OCI-LY1 (cell line): ENCODE measurements at regions not wholly inside any gene's neighbourhood (a gene's known extent, or its start where the extent isn't known, plus 50 kb on each side); places are given as distances from the start of the nearest gene placed in this dataset.

Experiments used
- H2AFZ ChIP-seq: fragments of 200-600 bp; sonication (generic), shearing (Covaris generic); 2 replicates; pipeline ENCODE4 v1.6.0; 2014; ENCODE audit warnings: antibody characterized with exemption, mild to moderate bottlenecking, low read length
- H3F3A ChIP-seq: fragments of 200-600 bp; sonication (generic), shearing (Covaris generic); 2 replicates; pipeline ENCODE4 v1.6.0; 2014; ENCODE audit warnings: mild to moderate bottlenecking, antibody characterized with exemption, low read length, moderate library complexity; ENCODE audit not compliant: insufficient read depth
- H3K27ac ChIP-seq: fragments of 200-600 bp; sonication (generic); 2 replicates; pipeline ENCODE4 v1.5.1; 2014; ENCODE audit warnings: low read length, mixed run types, mild to moderate bottlenecking, low read depth; ENCODE audit not compliant: poor library complexity, severe bottlenecking
- H3K27me3 ChIP-seq: fragments of 200-600 bp; sonication (generic); 2 replicates; pipeline ENCODE4 v1.6.0; 2014; ENCODE audit warnings: antibody characterized with exemption, mild to moderate bottlenecking, low read length, moderate library complexity; ENCODE audit not compliant: insufficient read depth
- H3K36me3 ChIP-seq: fragments of 200-600 bp; sonication (generic); 2 replicates; pipeline ENCODE4 v1.6.1; 2014; ENCODE audit warnings: mild to moderate bottlenecking, antibody characterized with exemption, low read length, moderate library complexity, mixed read lengths; ENCODE audit not compliant: insufficient read depth
- H3K4me1 ChIP-seq: fragments of 200-600 bp; sonication (generic); 2 replicates; pipeline ENCODE4 v1.5.1; 2014; ENCODE audit warnings: mild to moderate bottlenecking, low read length, moderate library complexity; ENCODE audit not compliant: insufficient read depth, severe bottlenecking
- H3K4me2 ChIP-seq: fragments of 200-600 bp; sonication (generic), shearing (Covaris generic); 2 replicates; pipeline ENCODE4 v1.6.1; 2014; ENCODE audit warnings: low read length
- H3K4me3 ChIP-seq: fragments of 200-600 bp; sonication (generic); 2 replicates; pipeline ENCODE4 v1.5.1; 2014; ENCODE audit warnings: low read length, low read depth, mild to moderate bottlenecking, mixed read lengths; ENCODE audit not compliant: poor library complexity, severe bottlenecking
- H3K79me2 ChIP-seq: fragments of 200-600 bp; shearing (Covaris generic); 2 replicates; pipeline ENCODE4 v1.6.1; 2016; ENCODE audit warnings: mixed run types, low read length, mixed read lengths; ENCODE audit not compliant: insufficient read depth
- H3K9ac ChIP-seq: fragments of 200-600 bp; sonication (generic), shearing (Covaris generic); 2 replicates; pipeline ENCODE4 v1.6.1; 2014; ENCODE audit warnings: mild to moderate bottlenecking, low read length, mixed read lengths
- H3K9me2 ChIP-seq: fragments of 200-600 bp; sonication (generic), shearing (Covaris generic); 2 replicates; pipeline ENCODE4 v1.6.1; 2014; ENCODE audit warnings: low read depth, mild to moderate bottlenecking, low read length, mixed read lengths
- H3K9me3 ChIP-seq: fragments of 200-600 bp; shearing (Covaris generic); 2 replicates; pipeline ENCODE4 v1.6.1; 2014; ENCODE audit warnings: low read length, mixed read lengths
- H4K20me1 ChIP-seq: fragments of 200-600 bp; sonication (generic), shearing (Covaris generic); 2 replicates; pipeline ENCODE4 v1.6.0; 2016; ENCODE audit warnings: mild to moderate bottlenecking, low read length; ENCODE audit not compliant: insufficient read depth
- CTCF ChIP-seq: fragments of 200-600 bp; sonication (generic), shearing (Covaris generic); IDR thresholded peaks from 2 replicates; pipeline ENCODE4 v1.5.1; 2017; ENCODE audit warnings: mild to moderate bottlenecking, antibody characterized with exemption, low read length, moderate library complexity, mixed read lengths
- EZH2 ChIP-seq: fragments of 200-600 bp; sonication (generic), shearing (Covaris generic); IDR thresholded peaks from 2 replicates; pipeline ENCODE4 v1.8.0; 2017; ENCODE audit warnings: borderline replicate concordance, mixed run types, mild to moderate bottlenecking, antibody characterized with exemption, low read length, moderate library complexity, mixed read lengths

GRCh38 chr20:7458459-7458858, 481.8 kb downstream of the HAO1 start:
- H3K79me2 ChIP-seq: no peaks in the 10 kb centered on the region
- H3K36me3 ChIP-seq: no peaks in the 10 kb centered on the region
- H3K9ac ChIP-seq: no peak overlapping the region
- H3K4me2 ChIP-seq: no peak overlapping the region
- H3K27ac ChIP-seq: no peak overlapping the region
- no peaks in the 10 kb centered on the region for H4K20me1 ChIP-seq
- TF ChIP-seq CTCF: no peak
- TF ChIP-seq EZH2: no peak
- no peaks in the 10 kb centered on the region for H3K4me1 ChIP-seq
- no peaks in the 10 kb centered on the region for H3K9me2 ChIP-seq
- H3F3A ChIP-seq: no peaks in the 10 kb centered on the region
- H2AFZ ChIP-seq: no peak overlapping the region
- H3K9me3 ChIP-seq: no peaks in the 10 kb centered on the region
- H3K4me3 ChIP-seq: no peak overlapping the region
- H3K27me3 ChIP-seq: no peaks in the 10 kb centered on the region

DNA sequence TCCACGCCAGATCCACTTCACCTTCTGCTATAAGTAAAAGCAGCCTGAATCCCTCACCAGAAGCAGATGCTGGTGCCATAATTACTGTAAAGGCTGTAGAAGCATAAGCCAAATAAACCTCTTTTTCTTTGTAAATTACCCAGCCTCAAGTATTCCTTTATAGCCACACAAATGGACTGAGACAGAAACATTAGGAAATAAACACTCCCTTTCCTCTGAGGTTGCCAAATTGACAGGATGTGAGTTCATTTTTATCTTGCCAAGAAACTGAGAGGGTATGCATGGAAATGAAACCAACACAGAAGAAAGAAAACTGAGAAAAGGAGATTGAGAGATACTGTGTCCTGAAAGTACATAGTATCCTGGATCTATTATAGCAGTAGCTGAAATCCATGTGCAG, 481.2 kb downstream of the HAO1 start:
- H3K9ac ChIP-seq: no peak overlapping the region
- no peaks in the 10 kb centered on the region for H3K4me1 ChIP-seq
- no peaks in the 10 kb centered on the region for H3K9me2 ChIP-seq
- no peak overlapping the region for H3K4me3 ChIP-seq
- no peaks in the 10 kb centered on the region for H3K27me3 ChIP-seq
- no peak overlapping the region for H3K27ac ChIP-seq
- no peaks in the 10 kb centered on the region for H3K9me3 ChIP-seq
- no peaks in the 10 kb centered on the region for H3K36me3 ChIP-seq
- H3K79me2 ChIP-seq: no peaks in the 10 kb centered on the region
- no peaks in the 10 kb centered on the region for H3F3A ChIP-seq
- no peak overlapping the region for H3K4me2 ChIP-seq
- H4K20me1 ChIP-seq: no peaks in the 10 kb centered on the region
- no peak for TF ChIP-seq CTCF
- TF ChIP-seq EZH2: no peak
- no peak overlapping the region for H2AFZ ChIP-seq

DNA sequence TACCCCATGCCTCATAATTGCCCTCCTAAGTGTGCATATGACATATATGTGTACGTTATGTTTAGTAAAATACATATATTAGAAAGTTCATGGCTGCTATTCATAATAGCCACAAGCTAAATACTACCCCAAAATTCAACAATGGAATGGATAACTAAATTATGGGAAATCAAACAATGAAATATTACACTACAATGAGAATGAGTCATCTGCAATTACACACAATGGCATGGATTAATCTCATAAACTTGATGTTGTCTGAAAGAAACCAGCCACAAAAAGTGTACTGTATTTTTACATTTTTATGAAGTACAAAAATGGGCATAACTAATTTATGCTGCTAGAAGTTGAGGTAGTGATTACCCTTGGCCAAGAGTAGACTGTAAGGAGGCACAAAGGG, 477.0 kb downstream of the HAO1 start:
- H3K4me2 ChIP-seq: no peak overlapping the region
- no peaks in the 10 kb centered on the region for H3K9me2 ChIP-seq
- H4K20me1 ChIP-seq: no peaks in the 10 kb centered on the region
- H3K4me1 ChIP-seq: no peaks in the 10 kb centered on the region
- H3K9me3 ChIP-seq: no peaks in the 10 kb centered on the region
- H3F3A ChIP-seq: no peaks in the 10 kb centered on the region
- H3K4me3 ChIP-seq: no peak overlapping the region
- H3K79me2 ChIP-seq: no peaks in the 10 kb centered on the region
- H3K27me3 ChIP-seq: no peaks in the 10 kb centered on the region
- no peak for TF ChIP-seq CTCF
- no peaks in the 10 kb centered on the region for H3K36me3 ChIP-seq
- no peak overlapping the region for H3K9ac ChIP-seq
- H3K27ac ChIP-seq: no peak overlapping the region
- no peak overlapping the region for H2AFZ ChIP-seq
